OCI-LY3 (cell line): ENCODE measurements at regions not wholly inside any gene's neighbourhood (a gene's known extent, or its start where the extent isn't known, plus 50 kb on each side); places are given as distances from the start of the nearest gene placed in this dataset.

Experiments
- EZH2phosphoT487 ChIP-seq: fragments of 200-600 bp; shearing (Covaris generic); IDR thresholded peaks from 2 replicates; pipeline ENCODE4 v1.6.1; 2018; ENCODE audit warnings: antibody characterized with exemption, mixed run types, low read depth
- TF ChIP-seq, protein P1 (sequence below): fragments of 200-600, 300-600 bp; sonication (generic); IDR thresholded peaks from 2 replicates; pipeline ENCODE4 v1.5.1; 2014; ENCODE audit warnings: antibody characterized with exemption, low read length, low read depth

DNA sequence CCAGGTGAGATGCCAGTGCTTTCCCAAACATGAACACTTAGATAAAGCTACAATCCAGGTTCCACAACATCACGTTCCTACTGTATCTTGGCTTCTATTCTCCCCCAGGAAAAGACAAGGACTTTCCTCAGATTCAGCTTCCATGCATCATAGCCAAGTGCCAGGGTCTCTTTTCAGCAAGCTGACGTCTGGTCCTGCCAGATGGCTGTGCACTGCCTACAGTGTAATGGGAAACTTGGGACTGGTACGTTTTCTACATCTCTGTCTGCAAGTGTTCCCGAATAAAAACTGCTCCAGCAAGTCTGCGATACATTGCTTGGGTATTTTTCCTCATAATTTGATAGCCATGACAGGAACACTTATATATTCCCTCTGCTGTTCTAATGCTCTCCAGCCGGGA, 412.5 kb downstream of the FAM181B start:
- TF ChIP-seq, protein P1, sequence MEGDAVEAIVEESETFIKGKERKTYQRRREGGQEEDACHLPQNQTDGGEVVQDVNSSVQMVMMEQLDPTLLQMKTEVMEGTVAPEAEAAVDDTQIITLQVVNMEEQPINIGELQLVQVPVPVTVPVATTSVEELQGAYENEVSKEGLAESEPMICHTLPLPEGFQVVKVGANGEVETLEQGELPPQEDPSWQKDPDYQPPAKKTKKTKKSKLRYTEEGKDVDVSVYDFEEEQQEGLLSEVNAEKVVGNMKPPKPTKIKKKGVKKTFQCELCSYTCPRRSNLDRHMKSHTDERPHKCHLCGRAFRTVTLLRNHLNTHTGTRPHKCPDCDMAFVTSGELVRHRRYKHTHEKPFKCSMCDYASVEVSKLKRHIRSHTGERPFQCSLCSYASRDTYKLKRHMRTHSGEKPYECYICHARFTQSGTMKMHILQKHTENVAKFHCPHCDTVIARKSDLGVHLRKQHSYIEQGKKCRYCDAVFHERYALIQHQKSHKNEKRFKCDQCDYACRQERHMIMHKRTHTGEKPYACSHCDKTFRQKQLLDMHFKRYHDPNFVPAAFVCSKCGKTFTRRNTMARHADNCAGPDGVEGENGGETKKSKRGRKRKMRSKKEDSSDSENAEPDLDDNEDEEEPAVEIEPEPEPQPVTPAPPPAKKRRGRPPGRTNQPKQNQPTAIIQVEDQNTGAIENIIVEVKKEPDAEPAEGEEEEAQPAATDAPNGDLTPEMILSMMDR, result no peak
- no peak for TF ChIP-seq EZH2phosphoT487
